ELR (cell line): ENCODE measurements at regions not wholly inside any gene's neighbourhood (a gene's known extent, or its start where the extent isn't known, plus 50 kb on each side); places are given as distances from the start of the nearest gene placed in this dataset.

ENCODE experiments used
- DNase-seq: peaks from one replicate; pipeline ENCODE4 v3.0.0-alpha.2; 2015; ENCODE audit warnings: low read depth

DNA sequence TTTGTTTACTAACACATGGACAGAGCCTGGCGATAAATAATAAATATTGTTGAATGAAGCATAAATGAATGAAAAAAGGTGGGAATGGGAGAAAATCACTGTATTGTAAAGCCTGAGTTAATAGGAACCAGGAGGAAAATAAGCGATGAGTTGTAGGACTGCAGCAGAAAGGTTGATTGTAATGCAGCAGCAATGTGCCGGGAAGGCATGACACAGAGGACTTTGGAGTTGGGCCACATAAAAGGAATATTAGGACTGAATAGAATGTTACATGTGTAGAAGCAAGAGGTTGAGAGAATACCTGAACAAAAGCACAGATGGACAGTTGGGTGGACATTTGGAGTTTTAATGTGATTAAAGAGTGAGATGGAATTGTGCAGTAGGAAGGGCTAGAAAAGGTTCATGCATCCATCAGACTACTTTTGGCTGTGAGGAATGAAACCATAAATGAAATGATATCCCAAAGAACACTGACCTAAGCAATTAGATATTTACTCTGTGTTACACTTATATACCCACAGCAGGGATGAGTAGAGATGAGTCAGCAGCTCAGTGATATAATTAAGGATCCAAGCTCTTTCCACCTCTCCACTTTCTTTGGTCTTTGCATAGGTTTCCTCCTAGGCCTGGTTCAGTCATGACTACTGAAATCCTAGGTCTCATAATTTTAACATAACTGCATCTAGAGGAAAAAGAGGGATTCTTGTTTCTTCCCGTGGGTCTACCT, 55.4 kb downstream of the CCER1 start:
- peak; percentile 75 for DNase-seq

DNA sequence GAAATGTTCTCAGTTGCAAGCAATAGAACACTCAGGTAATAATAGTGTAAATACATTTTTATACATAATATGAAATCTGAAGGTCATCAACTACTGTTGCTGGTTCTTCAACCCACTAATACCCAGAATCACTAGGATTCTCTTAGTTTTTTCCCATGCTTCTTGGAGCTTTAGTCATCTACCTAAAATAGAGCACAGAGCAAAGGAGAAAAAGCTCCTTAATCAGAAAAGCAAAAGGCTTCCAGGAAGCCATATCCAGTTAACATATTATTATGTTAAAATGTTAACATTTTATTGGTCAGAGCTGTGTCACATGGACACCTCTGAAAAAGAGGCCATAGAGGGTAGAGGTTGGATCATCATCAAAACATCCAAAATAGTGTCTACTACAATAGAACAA, 57.0 kb downstream of the CCER1 start:
- DNase-seq, result no peak

- no peak for DNase-seq
Observed at GRCh38 chr12:90897316-90897715, 57.7 kb downstream of the CCER1 start.

GRCh38 chr12:90896821-90897220, 58.2 kb downstream of the CCER1 start:
- DNase-seq, result peak; percentile 2

- peak; percentile 90 for DNase-seq
Observed at GRCh38 chr12:90896164-90896563, 58.8 kb downstream of the CCER1 start.

DNA sequence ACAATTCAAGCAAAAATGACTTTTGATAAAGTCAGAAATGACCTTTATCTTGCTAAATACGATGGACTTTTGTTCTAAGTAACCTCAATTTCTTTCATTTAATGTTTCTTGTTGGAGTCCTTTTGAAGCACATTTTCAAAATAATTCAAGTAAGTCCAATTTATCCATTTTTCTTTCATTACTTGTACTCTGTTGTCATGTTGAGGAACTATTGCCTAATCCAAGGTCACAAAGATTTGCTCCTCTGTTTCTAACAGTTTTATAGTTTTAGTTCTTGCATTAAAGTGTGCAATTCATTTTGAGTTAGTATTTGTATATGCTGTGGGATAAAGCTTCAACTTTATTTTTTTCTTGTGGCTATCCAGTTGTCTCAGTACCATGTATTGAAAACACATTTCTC, 66.7 kb downstream of the CCER1 start:
- no peak for DNase-seq

DNA sequence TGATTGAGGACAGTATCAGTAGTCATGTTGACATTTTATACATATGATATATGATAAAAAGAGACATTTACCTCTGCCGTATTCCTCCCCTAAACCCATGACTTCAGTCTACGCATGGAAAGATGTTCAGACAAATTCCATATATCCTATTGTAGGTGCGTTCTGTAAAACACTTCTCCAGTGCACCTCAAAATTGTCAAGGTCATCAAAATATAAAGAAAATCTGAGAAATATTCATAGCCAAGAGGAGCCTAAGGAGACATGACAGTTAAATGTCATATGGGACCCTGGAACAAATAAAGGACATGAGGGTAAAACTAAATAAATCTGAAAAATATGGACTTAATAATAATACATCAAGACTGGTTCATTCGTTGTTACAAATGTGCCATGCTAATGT, 71.5 kb downstream of the CCER1 start:
- DNase-seq, result no peak

GRCh38 chr12:90871726-90872096, 83.3 kb downstream of the CCER1 start:
- no peak for DNase-seq

DNA sequence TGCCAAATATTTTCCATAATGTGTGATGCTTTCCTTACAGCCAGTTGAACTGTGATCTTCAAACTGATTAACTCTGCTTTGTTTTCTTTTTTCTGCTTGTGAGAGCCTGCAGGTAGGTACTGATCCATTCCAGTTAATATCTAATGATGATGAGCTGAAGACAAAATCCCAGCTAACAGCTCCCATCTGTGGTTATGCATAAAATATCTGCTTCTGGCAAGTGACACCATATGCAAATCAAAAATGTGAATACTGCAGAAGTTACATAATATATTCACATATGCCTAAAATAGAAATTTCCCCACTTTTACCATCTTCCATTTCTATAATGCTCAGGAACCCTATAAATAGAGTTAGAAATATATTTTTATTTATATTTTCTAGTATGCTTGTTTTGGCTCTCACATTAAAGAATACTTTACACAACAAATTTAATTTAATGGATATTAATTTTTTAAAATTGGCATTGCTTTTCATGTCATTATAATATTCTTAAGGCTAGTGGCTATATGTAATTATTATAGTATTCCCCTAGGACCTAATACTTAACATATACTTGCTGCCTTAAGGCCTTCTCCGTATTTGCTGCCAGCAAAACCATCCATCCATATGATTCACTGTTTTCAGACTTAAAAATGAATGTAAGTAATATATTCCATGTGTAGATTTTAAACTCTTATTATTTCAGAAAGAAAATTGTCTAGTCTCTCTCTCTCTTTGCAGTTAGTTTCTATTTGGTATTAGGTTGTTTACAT, 83.8 kb downstream of the CCER1 start:
- no peak for DNase-seq

DNA sequence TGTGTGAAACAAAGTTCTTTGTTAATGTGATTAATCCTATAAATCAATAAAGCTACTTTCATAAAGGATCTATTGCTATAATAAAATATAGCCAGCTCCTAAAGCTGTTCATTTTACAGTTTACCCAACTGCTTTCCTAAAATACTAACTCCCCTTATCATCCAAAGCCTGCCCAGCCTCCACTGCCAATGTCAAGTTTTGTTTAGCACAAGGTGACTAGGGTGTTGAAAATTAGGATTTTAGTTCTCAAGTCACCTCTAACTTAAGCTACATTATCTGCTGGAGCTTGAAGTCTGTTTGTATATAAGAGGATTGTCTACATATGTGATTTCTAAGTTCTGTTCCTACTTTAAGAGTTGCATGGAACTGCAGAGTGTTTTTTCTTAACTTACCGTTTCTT, 86.3 kb downstream of the CCER1 start:
- DNase-seq, result no peak

- DNase-seq, result no peak
Observed at GRCh38 chr12:90859591-90859990, 95.4 kb downstream of the CCER1 start.

DNA sequence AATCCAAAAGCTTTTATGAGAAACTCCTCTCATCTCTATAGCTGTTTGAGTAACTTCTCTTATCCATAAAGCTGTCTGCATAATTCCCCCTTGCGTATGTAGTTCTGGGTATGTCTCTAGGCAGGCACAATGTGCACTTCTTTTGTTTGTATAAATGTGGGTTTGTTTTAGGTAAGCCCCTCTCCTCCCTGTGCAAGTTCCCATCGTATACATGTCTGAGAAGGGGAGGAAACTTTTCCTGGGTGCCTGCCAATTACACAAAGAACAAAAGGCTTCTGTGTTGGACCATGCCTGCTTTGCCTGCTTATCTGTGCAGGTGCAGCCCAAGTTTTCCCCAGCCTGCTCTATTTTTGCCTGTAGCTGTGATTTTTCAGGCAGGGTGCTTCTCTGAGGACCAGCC, 96.7 kb downstream of the CCER1 start:
- DNase-seq, result no peak

DNA sequence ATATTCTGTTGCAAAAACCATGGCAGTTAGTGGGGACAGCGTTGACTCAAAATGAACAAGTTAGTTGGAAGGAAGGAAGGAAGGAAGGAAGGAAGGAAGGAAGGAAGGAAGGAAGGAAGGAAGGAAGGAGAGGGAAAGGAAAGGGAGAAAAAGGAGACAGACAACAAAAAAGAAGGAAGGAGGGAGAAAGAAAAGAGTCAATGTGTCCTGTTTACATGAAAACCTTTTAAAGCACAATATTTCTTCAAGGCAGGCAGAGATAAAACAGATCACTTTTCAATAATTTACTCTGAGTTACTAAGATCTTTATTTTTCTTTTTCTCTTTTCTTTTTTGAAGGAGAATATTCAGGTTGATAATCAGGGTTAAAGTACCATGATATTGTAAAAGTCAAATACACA, 99.4 kb downstream of the CCER1 start:
- DNase-seq, result no peak

- peak; percentile 67 for DNase-seq
Observed at GRCh38 chr12:90854136-90854689, 100.8 kb downstream of the CCER1 start.

GRCh38 chr12:90851800-90852718, 102.9 kb downstream of the CCER1 start:
- DNase-seq, result no peak

DNA sequence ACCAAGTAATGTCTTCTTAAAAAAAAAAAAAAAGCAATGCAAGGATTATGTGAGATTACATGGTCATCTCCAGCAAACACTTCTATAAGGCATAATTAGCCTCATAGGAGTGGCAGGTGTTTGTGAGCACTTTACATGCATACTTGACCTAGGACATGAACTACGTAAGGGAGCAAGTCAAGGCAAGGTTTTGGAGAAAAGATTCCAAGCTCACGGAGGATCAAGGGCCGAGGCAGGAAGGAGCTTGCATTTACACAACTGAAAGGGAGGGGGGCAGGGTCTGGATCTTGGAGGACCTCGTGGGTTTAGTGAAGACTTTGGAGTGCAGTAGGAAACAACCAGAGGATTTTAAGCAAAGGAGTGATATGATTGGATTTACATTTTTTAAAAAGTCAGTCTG, 112.5 kb downstream of the CCER1 start:
- no peak for DNase-seq

DNA sequence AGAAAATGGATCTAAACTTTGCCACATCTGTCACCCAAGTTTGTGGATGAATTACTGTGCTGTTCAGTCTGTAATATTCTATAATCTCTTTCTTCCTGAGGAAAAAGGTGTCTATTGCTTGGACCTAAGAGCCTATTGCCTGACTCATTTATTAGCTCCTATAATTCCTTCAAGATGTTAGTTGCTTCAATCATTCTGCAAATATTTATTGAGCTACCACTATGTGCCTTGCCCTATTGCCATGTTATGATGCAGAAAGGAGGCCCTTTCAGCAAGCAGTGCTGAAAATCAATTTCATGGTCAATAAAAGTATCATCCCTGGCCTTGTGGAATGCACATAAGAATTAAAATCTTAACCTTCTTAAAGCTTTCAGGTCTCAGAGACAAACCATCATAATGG, 113.6 kb downstream of the CCER1 start:
- peak; percentile 3 for DNase-seq

DNA sequence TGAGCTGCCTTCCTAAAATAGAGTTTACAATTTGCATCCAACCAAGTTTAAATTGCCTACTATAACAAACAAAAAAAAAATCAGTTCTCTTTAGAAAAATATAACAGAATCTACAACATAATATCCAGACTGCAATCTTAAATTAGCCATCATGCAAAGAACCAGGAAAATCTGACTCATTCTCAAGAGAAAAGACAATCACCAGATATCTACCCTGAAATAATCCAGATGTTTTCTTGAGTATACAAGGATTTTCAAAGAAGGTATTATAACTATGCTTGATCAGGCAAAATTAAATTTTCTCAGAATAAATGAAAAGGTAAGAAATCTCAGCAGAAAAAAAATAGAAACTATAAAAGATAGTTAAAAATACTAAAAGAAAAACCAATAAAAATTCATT, 115.6 kb downstream of the CCER1 start:
- DNase-seq, result no peak

- no peak for DNase-seq
Observed at GRCh38 chr12:90836689-90837088, 118.3 kb downstream of the CCER1 start.

DNA sequence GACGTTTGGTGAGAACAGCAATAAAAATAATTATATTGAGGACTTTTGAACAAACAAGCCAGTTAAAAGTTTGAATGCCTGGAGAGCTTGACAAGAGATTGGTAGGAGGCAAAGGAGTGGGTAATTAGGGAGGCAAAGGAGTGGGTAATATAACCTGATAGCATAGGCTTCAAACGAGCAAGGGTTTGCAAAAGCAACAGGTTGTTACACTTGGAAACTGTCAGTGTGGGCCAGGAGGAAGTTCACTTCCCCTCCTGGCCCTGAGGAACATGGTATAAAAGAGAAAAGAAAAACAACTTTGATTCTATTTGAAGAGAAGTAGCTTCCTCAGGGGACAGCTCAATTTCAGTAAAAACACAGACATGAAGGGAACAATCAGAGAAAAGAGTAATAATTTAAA, 121.7 kb downstream of the CCER1 start:
- DNase-seq, result no peak

- no peak for DNase-seq
Observed at GRCh38 chr12:90832427-90832826, 122.5 kb downstream of the CCER1 start.

DNA sequence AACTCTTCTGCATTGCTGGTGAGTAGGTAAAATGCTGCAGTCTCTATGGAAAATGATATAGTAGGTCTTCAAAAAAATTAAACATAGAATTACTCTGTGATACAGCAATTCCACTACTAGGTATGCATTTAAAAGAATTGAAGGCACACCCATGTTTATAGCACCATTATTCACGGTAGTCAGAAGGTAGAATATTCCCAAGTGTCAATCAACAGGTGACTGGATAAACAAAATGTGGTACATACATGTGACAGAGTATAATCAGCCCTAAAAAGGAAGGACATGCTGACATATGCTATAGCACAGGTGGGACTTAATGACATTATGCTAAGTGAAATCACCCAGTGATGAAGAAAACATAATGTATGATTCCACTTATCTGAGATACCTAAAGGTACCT, 123.3 kb downstream of the CCER1 start:
- no peak for DNase-seq
